ENCODE measurements at regions not wholly inside any gene's neighbourhood (a gene's known extent, or its start where the extent isn't known, plus 50 kb on each side); places are given as distances from the start of the nearest gene placed in this dataset.

GRCh38 chr5:5954275-5954598, 424.1 kb downstream of the MED10 start:
- Histone ChIP-seq H4K8ac (replicated peaks; ENCODE audit: insufficient read length, low read depth, low read length) (no peak overlapping the region), H3K79me1 (ENCODE audit: insufficient read depth, low read depth, low read length, poor library complexity, severe bottlenecking) (no peaks in the 10 kb centered on the region), H3K23me2 (ENCODE audit: insufficient read length, low read depth, low read length, poor library complexity, severe bottlenecking) (no peaks in the 10 kb centered on the region), H3K4me1 (ENCODE audit: insufficient read depth, low read length) (no peaks in the 10 kb centered on the region), H3K79me2 (ENCODE audit: insufficient read depth, low read length) (no peaks in the 10 kb centered on the region), H4K5ac (ENCODE audit: insufficient read length, low read depth, low read length) (no peak overlapping the region), H4K20me1 (ENCODE audit: control insufficient read depth, insufficient read depth, insufficient read length) (no peaks in the 10 kb centered on the region), H3K4me2 (ENCODE audit: insufficient read depth, insufficient read length, low read length) (no peak overlapping the region), H3K56ac (ENCODE audit: insufficient read length, low read depth, low read length) (no peak overlapping the region), H3K9ac (ENCODE audit: extremely low read depth, insufficient read length, low read length) (no peak overlapping the region), H2BK120ac (ENCODE audit: low read depth, low read length, poor library complexity, severe bottlenecking) (no peak overlapping the region), H2BK12ac (ENCODE audit: insufficient read length, low read depth, low read length) (no peak overlapping the region), H3K4ac (ENCODE audit: low read depth, low read length) (no peak overlapping the region), H3K9me3 (ENCODE audit: control insufficient read depth, low read depth, low read length) (peaks cover 4% of the 10 kb centered on the region), H3K23ac (ENCODE audit: insufficient read length, low read depth, low read length) (no peak overlapping the region), H2BK20ac (ENCODE audit: low read depth, low read length, poor library complexity, severe bottlenecking) (no peak overlapping the region), H3K27ac (ENCODE audit: insufficient read length, low read depth, low read length) (no peak overlapping the region), H3K18ac (ENCODE audit: insufficient read length, low read depth, low read length) (no peak overlapping the region), H2BK5ac (ENCODE audit: insufficient read length, low read length) (no peak overlapping the region), H2AK5ac (ENCODE audit: insufficient read length, low read length) (no peak overlapping the region), H3K14ac (ENCODE audit: insufficient read depth, low read length) (no peak overlapping the region; the same call in 1 of the 2 replicates), H4K91ac (ENCODE audit: insufficient read length, low read depth, low read length) (no peak overlapping the region), H2AFZ (ENCODE audit: low read length) (no peak overlapping the region), H3K27me3 (ENCODE audit: insufficient read depth, low read length) (no peaks in the 10 kb centered on the region), H2BK15ac (ENCODE audit: low read depth, low read length) (no peak overlapping the region), H3T11ph (ENCODE audit: low read length) (no peak overlapping the region)
- Mint-ChIP-seq H3K4me1 (no peaks in the 10 kb centered on the region), H3K9me3 (peaks cover 10 to 13% of the 10 kb centered on the region in 2 experiments), H3K27ac (no peak overlapping the region), H3K36me3 (ENCODE audit: insufficient read depth in 1 of 3, low read depth in 3 of 3) (peaks cover 0 to 11% (median 2%) of the 10 kb centered on the region in 3 experiments; a peak in 6 of 7 replicates), H3K4me3 (no peak overlapping the region), H3K27me3 (ENCODE audit: low read depth) (peaks cover 21% of the 10 kb centered on the region)
- TF ChIP-seq CTCF (conservative IDR thresholded peaks at IDR 0.05): no peak
- no peak for DNase-seq
- no CpG with 5 or more reads among the region's 9 CpGs for WGBS (ENCODE audit: extremely low coverage, insufficient read length, low lambda C conversion rate)
